Stimulated activated CD4-positive, alpha-beta T cell treated with anti-CD3 and anti-CD28 coated beads, Interleukin-1b, Interleukin-23, amount 100 ng/mL, for 1 hour (primary cell): ENCODE measurements at regions not wholly inside any gene's neighbourhood (a gene's known extent, or its start where the extent isn't known, plus 50 kb on each side); places are given as distances from the start of the nearest gene placed in this dataset.
A peak's percentile ranks its signal among the peaks of the same experiment; 100 is the strongest.
"Not testable (repeated sequence)": the region's sequence is repeated elsewhere in the genome, so short reads cannot be mapped to it uniquely, and the experiment has no call there.

ENCODE experiments used
- DNase-seq, 2 donors: peaks; one replicate each; pipeline ENCODE4 v3.0.0-alpha.2; 2020; ENCODE audit warnings: low read depth in 2 of 2

DNA sequence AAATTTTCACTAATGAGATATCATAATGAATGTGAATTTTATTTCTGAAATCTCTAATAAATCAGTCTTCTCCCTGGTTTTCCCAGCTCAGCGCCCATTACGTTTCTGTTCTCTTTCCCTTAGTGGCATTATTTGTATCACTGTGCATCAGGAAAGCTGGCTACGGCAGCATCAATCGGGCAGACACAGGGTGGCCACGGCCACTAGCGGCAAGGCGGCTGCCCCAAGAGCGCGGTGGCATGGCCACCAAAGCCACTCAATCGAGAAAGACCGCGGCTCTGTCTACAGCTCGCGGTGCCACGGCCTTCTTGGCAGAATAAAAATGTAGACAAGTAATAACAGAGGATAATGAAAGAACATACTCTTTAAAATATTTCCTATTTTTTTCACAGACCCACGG, 168.0 kb downstream of the RPIA start:
- no peak for DNase-seq

DNA sequence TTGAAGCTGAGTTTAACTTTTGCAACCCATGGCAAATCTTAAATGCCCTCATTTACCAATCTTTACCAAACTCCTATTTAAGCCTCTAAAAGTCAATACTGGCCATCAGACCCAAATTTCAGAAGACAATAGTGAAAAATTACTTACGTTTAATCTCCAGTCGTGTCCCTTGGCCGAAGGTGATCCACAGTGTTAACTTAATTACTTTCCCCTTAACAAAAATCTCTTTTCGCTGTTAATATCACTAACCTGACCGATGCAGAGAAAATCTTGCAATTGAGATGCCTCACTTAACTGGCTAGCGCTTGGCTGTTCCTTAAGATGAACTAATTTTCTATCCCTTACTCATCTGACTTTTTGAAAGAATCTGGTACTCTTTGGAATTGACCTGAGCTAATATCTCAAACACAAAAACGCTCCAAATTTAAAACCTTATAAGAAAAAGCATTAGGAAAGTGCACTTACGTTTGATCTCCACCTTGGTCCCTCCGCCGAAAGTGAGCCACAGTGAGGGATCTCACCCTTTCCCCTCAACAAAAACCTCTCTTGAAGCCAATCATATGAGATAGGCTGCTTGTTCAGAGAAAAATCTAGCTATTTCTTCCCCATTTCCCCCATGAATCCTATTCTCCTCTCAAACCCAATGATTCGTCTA, 169.1 kb downstream of the RPIA start:
- no peak for DNase-seq

DNA sequence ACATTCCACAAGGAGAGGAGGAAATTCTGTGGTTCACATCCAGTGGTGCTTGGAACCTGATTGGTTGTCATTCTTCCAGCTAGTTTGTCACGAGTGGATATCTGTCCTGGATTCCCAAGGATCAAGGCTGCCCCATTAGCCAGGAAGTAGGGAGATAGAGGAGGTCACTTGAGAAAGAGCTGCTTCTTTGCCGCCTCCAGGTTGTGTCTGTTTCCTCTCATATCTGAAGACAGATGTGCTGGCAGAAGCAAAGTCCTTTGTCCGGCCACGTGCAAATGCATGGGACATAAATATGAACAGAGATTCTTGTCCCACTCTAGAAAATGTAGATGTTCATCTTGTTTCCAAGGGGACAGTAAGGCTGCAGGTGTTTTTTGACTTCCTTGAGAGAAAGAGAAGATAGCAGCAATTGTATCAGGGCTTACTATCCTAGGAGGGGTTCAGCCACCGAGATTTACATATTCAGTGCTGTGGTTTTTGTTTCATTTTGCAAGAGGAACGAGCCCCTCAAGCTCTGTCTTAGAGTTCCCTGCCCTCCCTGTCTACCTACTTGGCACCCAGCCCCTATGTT, 174.4 kb downstream of the RPIA start:
- no peak for DNase-seq

- DNase-seq, result no peak
Observed at GRCh38 chr2:88866756-88867155, 175.3 kb downstream of the RPIA start.

DNA sequence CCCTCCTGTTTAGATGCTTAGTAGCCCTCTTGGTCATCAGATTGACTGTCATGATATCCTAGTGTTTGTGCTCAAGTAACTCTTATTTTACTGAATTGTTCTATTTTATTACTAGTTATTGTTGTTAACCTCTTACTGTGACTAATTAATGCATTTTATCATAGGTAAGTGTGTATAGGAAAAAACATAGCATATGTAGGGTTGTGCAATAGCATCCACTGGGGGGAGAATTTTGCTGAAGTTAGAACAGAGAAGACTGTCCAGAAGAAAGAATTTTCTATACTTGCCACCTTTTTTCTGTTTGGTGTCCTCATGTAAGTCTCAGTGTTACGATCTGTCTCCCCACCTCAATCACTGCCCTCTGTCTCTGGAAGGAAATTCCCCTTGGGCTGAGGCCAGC, 177.4 kb downstream of the RPIA start:
- DNase-seq, result no peak

- DNase-seq, result no peak
Observed at GRCh38 chr2:88870267-88870839, 178.9 kb downstream of the RPIA start.

- DNase-seq, result no peak
Observed at GRCh38 chr2:88871336-88871735, 179.9 kb downstream of the RPIA start.

- DNase-seq, result no peak
Observed at GRCh38 chr2:88873620-88874019, 182.1 kb downstream of the RPIA start.

DNA sequence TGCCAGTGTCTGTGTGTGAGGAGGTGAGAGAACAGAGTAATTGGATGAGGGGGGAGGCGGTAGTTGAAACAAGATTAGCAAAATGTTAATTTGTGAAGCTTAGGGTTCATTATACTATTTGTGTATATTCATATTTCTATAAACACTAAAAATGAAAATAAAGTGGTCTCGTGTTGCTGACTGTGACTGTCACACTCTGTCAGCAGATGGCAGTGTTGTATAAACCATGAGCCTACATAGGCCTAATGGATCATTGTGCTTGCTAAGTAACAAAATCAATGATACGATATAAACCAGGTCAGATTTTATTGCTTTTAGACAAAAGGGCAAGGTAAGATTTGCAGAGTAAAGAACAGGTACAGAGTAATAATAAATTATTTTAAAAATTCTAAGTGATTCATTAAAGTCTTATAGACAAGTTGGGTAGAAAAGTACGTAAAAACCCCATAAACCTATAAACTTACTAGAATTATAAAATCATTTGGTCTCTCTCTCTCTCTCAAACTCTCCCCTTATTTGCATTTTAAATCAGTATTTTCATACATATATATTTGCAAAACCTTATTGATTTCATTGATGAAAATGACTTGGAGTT, 182.7 kb downstream of the RPIA start:
- peak in 1 of 2 donors; percentile 11 for DNase-seq

DNA sequence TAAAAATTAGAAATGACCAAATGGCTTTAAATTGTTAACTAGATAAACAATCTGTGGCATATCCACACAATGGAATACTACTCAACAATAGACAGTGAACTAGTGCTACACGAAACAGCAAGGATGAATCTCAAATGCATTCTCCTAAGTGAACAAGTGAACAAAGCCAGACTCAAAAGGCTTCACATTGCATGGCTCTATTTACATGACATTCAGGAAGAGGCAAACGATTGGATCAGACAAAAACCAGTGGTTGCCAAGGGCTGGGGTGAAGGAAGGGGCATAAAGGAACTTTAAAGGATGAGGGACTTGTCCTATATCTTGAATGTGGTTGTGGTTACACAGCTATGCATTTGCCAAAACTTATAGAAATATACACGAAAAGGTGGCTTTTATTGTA, 184.3 kb downstream of the RPIA start:
- DNase-seq, result no peak

DNA sequence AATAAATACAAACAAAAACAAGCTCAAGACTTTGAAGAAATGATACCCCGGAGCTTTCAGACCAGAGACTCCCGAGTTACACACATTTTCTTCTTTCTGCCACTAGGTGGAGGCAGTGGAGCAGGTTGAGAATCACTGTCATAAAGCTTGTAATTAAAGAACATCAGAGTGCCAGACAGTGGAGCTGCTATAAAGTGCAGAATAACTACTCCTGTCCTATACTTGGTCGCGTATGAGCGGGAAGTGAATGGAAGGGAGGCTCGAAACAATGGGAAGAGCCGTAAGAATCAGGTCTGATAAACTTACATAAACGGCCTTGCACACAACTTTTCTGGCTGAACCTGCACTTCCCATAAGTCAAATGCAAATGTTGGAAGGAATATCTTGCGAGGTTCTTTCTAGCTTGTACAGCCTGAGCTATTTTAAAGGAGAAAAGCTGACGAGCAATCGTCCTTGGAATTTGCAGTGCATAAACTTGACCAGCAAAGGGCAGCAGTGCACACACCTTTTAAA, 189.0 kb downstream of the RPIA start:
- DNase-seq, result no peak

- no peak for DNase-seq
Observed at GRCh38 chr2:88885275-88885674, 193.8 kb downstream of the RPIA start.

DNA sequence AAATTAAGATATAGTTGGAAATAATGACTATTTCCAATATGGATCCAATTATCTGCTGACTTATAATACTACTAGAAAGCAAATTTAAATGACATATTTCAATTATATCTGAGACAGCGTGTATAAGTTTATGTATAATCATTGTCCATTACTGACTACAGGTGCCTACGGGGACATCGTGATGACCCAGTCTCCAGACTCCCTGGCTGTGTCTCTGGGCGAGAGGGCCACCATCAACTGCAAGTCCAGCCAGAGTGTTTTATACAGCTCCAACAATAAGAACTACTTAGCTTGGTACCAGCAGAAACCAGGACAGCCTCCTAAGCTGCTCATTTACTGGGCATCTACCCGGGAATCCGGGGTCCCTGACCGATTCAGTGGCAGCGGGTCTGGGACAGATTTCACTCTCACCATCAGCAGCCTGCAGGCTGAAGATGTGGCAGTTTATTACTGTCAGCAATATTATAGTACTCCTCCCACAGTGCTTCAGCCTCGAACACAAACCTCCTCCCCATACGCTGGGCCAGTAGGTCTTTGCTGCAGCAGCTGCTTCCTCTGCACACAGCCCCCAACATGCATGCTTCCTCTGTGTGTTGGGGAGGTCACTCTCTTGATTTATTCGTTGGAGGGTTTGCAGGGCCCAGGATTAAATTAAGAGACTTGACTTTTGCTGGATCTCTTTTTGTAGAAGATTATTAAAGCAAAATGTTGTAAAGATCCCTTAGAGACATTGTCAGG, 194.4 kb downstream of the RPIA start:
- no peak for DNase-seq

GRCh38 chr2:88887466-88887865, 196.0 kb downstream of the RPIA start:
- DNase-seq, result not testable (repeated sequence)

- no peak for DNase-seq
Observed at GRCh38 chr2:88892207-88892606, 200.7 kb downstream of the RPIA start.

GRCh38 chr2:88892788-88893187, 201.3 kb downstream of the RPIA start:
- DNase-seq, result no peak

- DNase-seq, result no peak
Observed at GRCh38 chr2:88896971-88897370, 205.5 kb downstream of the RPIA start.

- no peak for DNase-seq
Observed at GRCh38 chr2:88897715-88898114, 206.2 kb downstream of the RPIA start.

GRCh38 chr2:88903749-88904353, 212.4 kb downstream of the RPIA start:
- no peak for DNase-seq

- DNase-seq, result no peak
Observed at GRCh38 chr2:88913280-88913679, 221.8 kb downstream of the RPIA start.

DNA sequence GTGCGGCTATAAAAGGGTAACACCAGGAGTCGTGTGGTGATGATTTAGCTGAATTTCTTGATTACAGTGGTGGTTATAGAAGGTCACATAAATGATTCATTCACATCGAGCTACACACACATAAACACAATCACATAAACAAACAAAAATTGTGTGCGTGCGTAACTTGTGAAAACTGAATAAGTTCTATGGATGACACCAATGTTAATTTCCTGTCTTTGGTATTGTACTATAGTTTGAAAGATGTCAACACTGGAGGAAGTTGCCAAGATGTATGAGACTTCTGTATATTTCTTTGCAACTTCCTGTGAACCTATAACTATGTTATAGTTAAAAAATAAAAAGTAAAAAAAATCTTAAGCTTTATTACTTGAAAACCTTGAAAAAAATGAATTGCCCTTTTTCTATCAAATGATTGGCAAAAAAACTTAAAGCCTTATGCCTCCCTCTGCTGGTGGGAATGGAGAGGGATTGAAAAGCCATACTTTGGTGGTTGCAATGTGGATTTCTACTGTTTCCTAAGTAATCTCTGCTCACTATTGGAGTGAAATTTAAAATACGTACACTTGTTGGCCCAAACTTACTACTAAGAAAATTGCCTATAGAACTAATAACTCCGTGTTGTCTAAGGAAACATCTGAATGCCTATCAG, 227.7 kb downstream of the RPIA start:
- DNase-seq, result no peak
